Mammary epithelial cell (primary cell): ENCODE measurements at regions not wholly inside any gene's neighbourhood (a gene's known extent, or its start where the extent isn't known, plus 50 kb on each side); places are given as distances from the start of the nearest gene placed in this dataset.

Source experiments
- CTCF ChIP-seq, 2 donors: IDR thresholded peaks in 1 of 2; conservative IDR thresholded peaks in 1 of 2; 2 replicates each; pipeline ENCODE4 v1.5.1; 2011 to 2012; ENCODE audit warnings: inconsistent platforms in 2 of 2, low read length in 2 of 2, mild to moderate bottlenecking in 2 of 2, control low read depth in 1 of 2, low read depth in 1 of 2; ENCODE audit not compliant: insufficient read depth in 1 of 2; ENCODE audit errors: extremely low read depth in 1 of 2
- EZH2 ChIP-seq: IDR thresholded peaks from 2 replicates; pipeline ENCODE4 v1.6.1; 2012; ENCODE audit warnings: low read length, inconsistent platforms, borderline replicate concordance

GRCh38 chr3:39724233-39724846, 85.1 kb upstream of the MYRIP start:
- TF ChIP-seq CTCF (conservative IDR thresholded peaks at IDR 0.05 in 1 of 2, IDR thresholded peaks at IDR 0.05 in 1 of 2; ENCODE audit: extremely low read depth in 1 of 2, insufficient read depth in 1 of 2, low read depth in 1 of 2, low read length in 2 of 2) = peak in 1 of 2 donors; percentile 24
- TF ChIP-seq EZH2 = no peak
